Kidney epithelial cell (primary cell): ENCODE measurements at regions not wholly inside any gene's neighbourhood (a gene's known extent, or its start where the extent isn't known, plus 50 kb on each side); places are given as distances from the start of the nearest gene placed in this dataset.

Experiments used
- DNase-seq: peaks from one replicate; pipeline ENCODE4 v3.0.0-alpha.2; 2010; ENCODE audit warnings: low read depth
- H3K27me3 ChIP-seq: 2 replicates; pipeline ENCODE4 v1.6.0; 2011; ENCODE audit warnings: low read length; ENCODE audit not compliant: control insufficient read depth, insufficient read depth
- H3K36me3 ChIP-seq: 2 replicates; pipeline ENCODE4 v1.5.1; 2011; ENCODE audit warnings: low read length; ENCODE audit not compliant: control insufficient read depth, insufficient read depth
- H3K4me3 ChIP-seq: 2 replicates; pipeline ENCODE4 v1.5.1; 2011; ENCODE audit warnings: low read depth, mild to moderate bottlenecking, control low read depth, low read length
- TF ChIP-seq, protein P1 (sequence below): IDR thresholded peaks from 2 replicates; pipeline ENCODE4 v1.5.1; 2011; ENCODE audit warnings: mild to moderate bottlenecking, moderate library complexity, low read length, control low read depth, inconsistent platforms; ENCODE audit not compliant: insufficient read depth, poor library complexity, severe bottlenecking

- H3K4me3 ChIP-seq = no peak overlapping the region
- no peaks in the 10 kb centered on the region for H3K36me3 ChIP-seq
- no peaks in the 10 kb centered on the region for H3K27me3 ChIP-seq
- no peak for DNase-seq
- TF ChIP-seq, protein P1, sequence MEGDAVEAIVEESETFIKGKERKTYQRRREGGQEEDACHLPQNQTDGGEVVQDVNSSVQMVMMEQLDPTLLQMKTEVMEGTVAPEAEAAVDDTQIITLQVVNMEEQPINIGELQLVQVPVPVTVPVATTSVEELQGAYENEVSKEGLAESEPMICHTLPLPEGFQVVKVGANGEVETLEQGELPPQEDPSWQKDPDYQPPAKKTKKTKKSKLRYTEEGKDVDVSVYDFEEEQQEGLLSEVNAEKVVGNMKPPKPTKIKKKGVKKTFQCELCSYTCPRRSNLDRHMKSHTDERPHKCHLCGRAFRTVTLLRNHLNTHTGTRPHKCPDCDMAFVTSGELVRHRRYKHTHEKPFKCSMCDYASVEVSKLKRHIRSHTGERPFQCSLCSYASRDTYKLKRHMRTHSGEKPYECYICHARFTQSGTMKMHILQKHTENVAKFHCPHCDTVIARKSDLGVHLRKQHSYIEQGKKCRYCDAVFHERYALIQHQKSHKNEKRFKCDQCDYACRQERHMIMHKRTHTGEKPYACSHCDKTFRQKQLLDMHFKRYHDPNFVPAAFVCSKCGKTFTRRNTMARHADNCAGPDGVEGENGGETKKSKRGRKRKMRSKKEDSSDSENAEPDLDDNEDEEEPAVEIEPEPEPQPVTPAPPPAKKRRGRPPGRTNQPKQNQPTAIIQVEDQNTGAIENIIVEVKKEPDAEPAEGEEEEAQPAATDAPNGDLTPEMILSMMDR = no peak
Observed at GRCh38 chr22:46060292-46061123, 83.5 kb upstream of the WNT7B start.

DNA sequence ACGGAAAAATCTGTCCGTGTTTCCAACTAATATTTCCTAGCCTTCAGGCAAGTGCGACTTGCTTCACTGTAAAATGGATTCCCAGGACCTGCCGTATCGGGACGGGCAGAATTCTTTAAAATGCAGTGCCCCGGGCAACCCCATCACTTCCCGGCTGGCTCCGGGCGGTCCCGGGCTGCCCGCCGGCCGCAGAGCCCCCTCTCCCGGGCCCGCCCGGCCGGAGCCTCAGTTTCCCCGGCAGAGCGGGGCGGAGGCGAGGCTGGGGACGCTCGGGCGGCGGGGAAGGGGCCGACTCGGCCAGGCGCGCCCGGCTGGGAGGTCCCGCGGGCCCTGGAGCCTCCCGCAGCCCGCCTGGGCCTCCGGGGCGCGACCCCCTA is 84.2 kb upstream of the WNT7B start:
- Histone ChIP-seq H3K27me3 (no peaks in the 10 kb centered on the region), H3K4me3 (no peak overlapping the region), H3K36me3 (no peaks in the 10 kb centered on the region)
- TF ChIP-seq, protein P1 = no peak
- no peak for DNase-seq

- Histone ChIP-seq H3K4me3 (no peak overlapping the region), H3K36me3 (no peaks in the 10 kb centered on the region), H3K27me3 (no peaks in the 10 kb centered on the region)
- TF ChIP-seq, protein P1 = no peak
- DNase-seq = no peak
Observed at GRCh38 chr22:46061501-46062231, 84.7 kb upstream of the WNT7B start.

GRCh38 chr22:46062232-46062615 is 85.3 kb upstream of the WNT7B start:
- H3K27me3 ChIP-seq = no peaks in the 10 kb centered on the region
- TF ChIP-seq, protein P1 = no peak
- H3K4me3 ChIP-seq = no peak overlapping the region
- no peaks in the 10 kb centered on the region for H3K36me3 ChIP-seq
- DNase-seq = no peak

DNA sequence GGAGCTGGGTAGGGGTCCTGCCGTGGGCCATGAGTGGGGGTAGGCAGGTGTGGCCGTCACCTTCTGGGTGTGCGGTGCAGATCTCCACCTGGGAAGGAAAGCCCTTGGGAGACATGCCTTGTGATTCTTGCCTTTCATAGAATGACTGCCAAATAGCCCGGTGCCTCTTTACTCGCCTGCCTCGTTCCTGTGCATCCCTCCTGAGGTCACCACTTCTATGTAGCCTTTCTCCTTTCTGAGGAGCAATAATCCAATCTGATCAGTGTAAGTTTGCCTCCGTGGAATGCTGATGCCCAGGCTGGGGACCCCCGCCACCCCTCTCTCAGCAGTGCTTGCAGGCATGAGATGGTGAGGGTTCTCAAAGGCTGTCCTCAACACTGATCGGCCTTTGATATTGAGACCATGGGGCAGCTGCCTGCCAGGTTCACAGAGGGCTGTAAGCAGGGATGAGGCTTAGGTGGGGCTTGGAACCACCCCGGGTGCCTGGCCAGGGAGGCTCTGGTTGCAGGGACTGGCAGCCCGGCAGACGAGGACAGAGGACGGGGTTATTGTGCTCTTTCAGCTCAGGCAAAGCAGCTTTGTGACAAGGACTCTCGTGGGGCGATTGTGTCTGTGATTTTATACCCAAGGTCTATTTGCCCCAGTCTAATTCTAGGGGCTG is 86.1 kb upstream of the WNT7B start:
- no peak for DNase-seq
- TF ChIP-seq, protein P1 = no peak
- Histone ChIP-seq H3K27me3 (no peaks in the 10 kb centered on the region), H3K4me3 (no peak overlapping the region), H3K36me3 (no peaks in the 10 kb centered on the region)
